ENCODE measurements at regions not wholly inside any gene's neighbourhood (a gene's known extent, or its start where the extent isn't known, plus 50 kb on each side); places are given as distances from the start of the nearest gene placed in this dataset.
A peak's percentile ranks its signal among the peaks of the same experiment; 100 is the strongest.
"Not testable (repeated sequence)": the region's sequence is repeated elsewhere in the genome, so short reads cannot be mapped to it uniquely, and the experiment has no call there.

- no peak for TF ChIP-seq EP300 (IDR thresholded peaks at IDR 0.05)
- no peak for TF ChIP-seq POLR2A (IDR thresholded peaks at IDR 0.05)
- TF ChIP-seq CTCF (IDR thresholded peaks at IDR 0.05): no peak
- Histone ChIP-seq H3K27me3 (no peaks in the 10 kb centered on the region), H3K4me3 (no peak overlapping the region), H3K27ac (no peak overlapping the region), H3K4me1 (ENCODE audit: insufficient read depth) (peaks cover 5% of the 10 kb centered on the region), H3K9me3 (no peaks in the 10 kb centered on the region), H3K36me3 (no peaks in the 10 kb centered on the region)
- DNase-seq: no peak
- intact Hi-C loops (cut with DNase I): loop anchor here in 2 of 4 donors (5.0 to 10.0 kb wide), 3 partner anchors 56 to 234 kb away; no protein-coding TSS in a partner anchor
- 69 to 85% (median 82%) methylated on average over 5 of the region's 5 CpGs for WGBS, 3 donors
These were observed 223.0 kb upstream of the DMRT1 start for GRCh38 chr9:618478-618877.

GRCh38 chr9:621201-621855 lies 220.2 kb upstream of the DMRT1 start:
- Histone ChIP-seq H3K27ac (no peak overlapping the region), H3K4me3 (no peak overlapping the region), H3K9me3 (no peaks in the 10 kb centered on the region), H3K27me3 (no peaks in the 10 kb centered on the region), H3K4me1 (ENCODE audit: insufficient read depth) (peaks cover 4% of the 10 kb centered on the region), H3K36me3 (no peaks in the 10 kb centered on the region)
- intact Hi-C loops (cut with DNase I): loop anchor here in 1 of 4 donors (10.0 kb wide), 1 partner anchor 63 kb away; no protein-coding TSS in a partner anchor
- DNase-seq: no peak
- WGBS, 3 donors: 89 to 92% (median 89%) methylated on average over 10 of the region's 10 CpGs
- TF ChIP-seq POLR2A (IDR thresholded peaks at IDR 0.05): no peak
- no peak for TF ChIP-seq CTCF (IDR thresholded peaks at IDR 0.05)

DNA sequence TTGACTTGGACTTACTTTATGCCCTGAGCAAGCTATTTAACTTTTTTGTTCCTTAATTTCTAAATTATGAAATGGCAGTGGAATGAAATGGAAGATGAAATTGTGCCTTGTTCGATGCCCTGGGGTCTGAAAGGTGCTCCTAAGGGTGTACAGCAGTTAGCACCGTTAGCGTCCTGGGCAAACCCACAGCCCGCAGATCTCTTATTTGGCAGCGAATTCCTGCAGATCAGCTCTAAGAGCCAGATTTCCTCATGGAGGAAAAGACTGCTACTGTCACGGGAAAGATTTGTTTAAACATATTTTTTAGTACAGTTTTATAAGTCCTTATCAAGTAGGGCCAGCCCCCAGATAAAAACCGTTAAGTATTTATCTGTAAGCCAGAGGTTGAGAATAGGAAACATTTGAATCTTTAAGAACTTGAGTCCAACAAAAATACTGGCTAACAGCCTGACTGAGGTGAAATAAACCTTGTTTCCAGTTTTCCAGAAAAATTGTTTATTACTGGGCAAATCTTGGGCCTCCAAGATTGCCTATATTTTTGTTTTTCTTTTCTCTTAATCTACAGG lies 216.5 kb upstream of the DMRT1 start:
- TF ChIP-seq EP300 (IDR thresholded peaks at IDR 0.05) (no peak), POLR2A (IDR thresholded peaks at IDR 0.05) (no peak), CTCF (IDR thresholded peaks at IDR 0.05) (no peak)
- intact Hi-C loops (cut with DNase I): loop anchor here in 1 of 4 donors (5.0 to 10.0 kb wide), 2 partner anchors 60 to 132 kb away; no protein-coding TSS in a partner anchor
- Histone ChIP-seq H3K27me3 (no peaks in the 10 kb centered on the region), H3K4me3 (no peak overlapping the region), H3K36me3 (no peaks in the 10 kb centered on the region), H3K4me1 (ENCODE audit: insufficient read depth) (peaks cover 11% of the 10 kb centered on the region), H3K9me3 (no peaks in the 10 kb centered on the region), H3K27ac (peak overlapping the region in 1 of 2 donors; percentile 17)
- 1 to 5% (median 4%) methylated on average over 7 of the region's 7 CpGs for WGBS, 3 donors
- DNase-seq: no peak

- intact Hi-C loops (cut with DNase I): loop anchor here in 1 of 4 donors (5.0 to 10.0 kb wide), 2 partner anchors 59 to 132 kb away; no protein-coding TSS in a partner anchor
- Histone ChIP-seq H3K4me3 (no peak overlapping the region), H3K27ac (peak overlapping the region in 1 of 2 donors; percentile 22), H3K36me3 (no peaks in the 10 kb centered on the region), H3K4me1 (ENCODE audit: insufficient read depth) (peaks cover 11% of the 10 kb centered on the region), H3K9me3 (no peaks in the 10 kb centered on the region), H3K27me3 (no peaks in the 10 kb centered on the region)
- TF ChIP-seq EP300 (IDR thresholded peaks at IDR 0.05) (no peak), CTCF (IDR thresholded peaks at IDR 0.05) (no peak), POLR2A (IDR thresholded peaks at IDR 0.05) (no peak)
- 28 to 35% (median 28%) methylated on average over 3 of the region's 3 CpGs for WGBS, 3 donors
- DNase-seq: no peak
These were observed 215.9 kb upstream of the DMRT1 start for GRCh38 chr9:625613-626012.

- not testable (repeated sequence) for H3K4me3 ChIP-seq, H3K9me3 ChIP-seq, H3K36me3 ChIP-seq, DNase-seq, H3K27me3 ChIP-seq
- peak overlapping the region in 1 of 2 donors; percentile 22 for H3K27ac ChIP-seq
- intact Hi-C loops (cut with DNase I): loop anchor here in 1 of 4 donors (5.0 to 10.0 kb wide), 2 partner anchors 59 to 131 kb away; no protein-coding TSS in a partner anchor
- peaks cover 11% of the 10 kb centered on the region for H3K4me1 ChIP-seq (ENCODE audit: insufficient read depth)
- WGBS, 3 donors: 57 to 86% (median 76%) methylated on average over 9 of the region's 9 CpGs
These were observed 215.4 kb upstream of the DMRT1 start for GRCh38 chr9:626114-626513.
